Liver (tissue), 3 donors: ENCODE measurements at regions not wholly inside any gene's neighbourhood (a gene's known extent, or its start where the extent isn't known, plus 50 kb on each side); places are given as distances from the start of the nearest gene placed in this dataset.

Experiments
- ATF3 ChIP-seq: IDR thresholded peaks from 2 replicates; pipeline ENCODE4 v1.6.1; 2016; ENCODE audit warnings: antibody characterized with exemption
- CTCF ChIP-seq: fragments of 150-350 bp; IDR thresholded peaks from 2 replicates; pipeline ENCODE4 v1.5.1; 2017; ENCODE audit warnings: improper control_type of control experiment, low read depth, low read length; ENCODE audit not compliant: missing input control
- EGR1 ChIP-seq, 2 donors: IDR thresholded peaks; 2 replicates each; pipeline ENCODE4 v1.6.1; 2016 to 2018; ENCODE audit warnings: antibody characterized with exemption in 2 of 2, low read depth in 2 of 2
- FOXA1 ChIP-seq: IDR thresholded peaks from 2 replicates; pipeline ENCODE4 v1.6.1; 2016; ENCODE audit warnings: antibody characterized with exemption
- GABPA ChIP-seq, 2 donors: IDR thresholded peaks in 1 of 2; conservative IDR thresholded peaks in 1 of 2; 2 replicates each; pipeline ENCODE4 v1.6.1; 2016; ENCODE audit warnings: antibody characterized with exemption in 2 of 2, mild to moderate bottlenecking in 1 of 2, moderate library complexity in 1 of 2
- HNF4A ChIP-seq, 2 donors: conservative IDR thresholded peaks; 2 replicates each; pipeline ENCODE4 v1.6.1; 2016; ENCODE audit warnings: antibody characterized with exemption in 2 of 2, mild to moderate bottlenecking in 2 of 2
- MAX ChIP-seq: IDR thresholded peaks from 2 replicates; pipeline ENCODE4 v1.6.1; 2016; ENCODE audit warnings: antibody characterized with exemption
- RAD21 ChIP-seq, 2 donors: IDR thresholded peaks; 2 replicates each; pipeline ENCODE4 v1.6.1; 2016; ENCODE audit warnings: antibody characterized with exemption in 2 of 2, mild to moderate bottlenecking in 2 of 2
- REST ChIP-seq: IDR thresholded peaks from 2 replicates; pipeline ENCODE4 v1.6.1; 2016; ENCODE audit warnings: antibody characterized with exemption, mild to moderate bottlenecking
- RXRA ChIP-seq, 2 donors: IDR thresholded peaks; 2 replicates each; pipeline ENCODE4 v1.6.1; 2017 to 2018; ENCODE audit warnings: antibody characterized with exemption in 2 of 2, mild to moderate bottlenecking in 1 of 2
- SP1 ChIP-seq: IDR thresholded peaks from 2 replicates; pipeline ENCODE4 v1.6.1; 2018; ENCODE audit warnings: antibody characterized with exemption, mild to moderate bottlenecking
- TAF1 ChIP-seq: conservative IDR thresholded peaks from 2 replicates; pipeline ENCODE4 v1.6.1; 2016; ENCODE audit warnings: antibody characterized with exemption, mild to moderate bottlenecking
- YY1 ChIP-seq: IDR thresholded peaks from 2 replicates; pipeline ENCODE4 v1.6.1; 2016; ENCODE audit warnings: antibody characterized with exemption, mild to moderate bottlenecking
- donor health status: healthy.
- donor health status: healthy.

- TF ChIP-seq TAF1 (no peak), CTCF (no peak), ATF3 (no peak), EGR1 (IDR thresholded peaks at IDR 0.05; ENCODE audit: low read depth in 2 of 2) (no peak), FOXA1 (no peak), HNF4A (conservative IDR thresholded peaks at IDR 0.05) (no peak), RAD21 (IDR thresholded peaks at IDR 0.05) (no peak), RXRA (IDR thresholded peaks at IDR 0.05) (no peak), MAX (no peak), YY1 (no peak), GABPA (IDR thresholded peaks at IDR 0.05 in 1 of 2, conservative IDR thresholded peaks at IDR 0.05 in 1 of 2) (no peak), REST (no peak), SP1 (no peak)
Measured at GRCh38 chr22:48080316-48081165, 1318.1 kb downstream of the TBC1D22A start.
